ENCODE measurements at regions not wholly inside any gene's neighbourhood (a gene's known extent, or its start where the extent isn't known, plus 50 kb on each side); places are given as distances from the start of the nearest gene placed in this dataset.

DNA sequence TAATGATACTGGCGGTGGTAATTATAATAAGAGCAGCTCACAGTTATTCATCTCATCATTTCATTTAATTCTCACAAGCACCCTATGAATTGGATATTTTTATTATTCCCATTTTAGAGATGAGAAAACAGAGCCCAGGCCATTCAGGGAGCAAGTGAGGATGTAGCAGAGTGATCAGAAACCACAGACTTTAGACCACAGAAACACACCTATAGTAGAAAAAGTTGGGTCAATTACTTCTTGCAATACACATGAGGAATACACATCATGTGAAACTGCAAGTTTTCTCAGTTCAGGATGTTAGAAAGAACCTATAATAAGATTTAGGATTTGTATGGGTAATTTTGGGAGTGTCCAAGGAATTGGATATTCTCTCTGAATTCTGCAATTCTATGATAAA lies 278.0 kb downstream of the ADRA2A start:
- TF ChIP-seq CTCF (IDR thresholded peaks at IDR 0.05) = no peak
- TF ChIP-seq POLR2A (IDR thresholded peaks at IDR 0.05) = no peak
- TF ChIP-seq POLR2AphosphoS5 (IDR thresholded peaks at IDR 0.05) = no peak
- TF ChIP-seq EP300 (IDR thresholded peaks at IDR 0.05) = no peak

Data from upper lobe of left lung (tissue), 4 donors.